Endothelial cell of umbilical vein (primary cell): ENCODE measurements at regions not wholly inside any gene's neighbourhood (a gene's known extent, or its start where the extent isn't known, plus 50 kb on each side); places are given as distances from the start of the nearest gene placed in this dataset.

ENCODE experiments used
- BruUV-seq: library from RNA; stranded (reverse); fragments of 400-500 nt; replicated peaks from 2 replicates; lab custom pipeline; 2021; lab: Mats Ljungman, UMichigan
- CTCF ChIA-PET: fragments of 300-600, 350-600 bp; sonication (Branson Sonifier 250); formaldehyde crosslinking; loops from one replicate; lab custom pipeline; 2021; ENCODE audit warnings: antibody characterized with exemption, inconsistent platforms; lab: Charles Lee
- POLR2A ChIA-PET: fragments of 300-600, 350-600 bp; sonication (Branson Sonifier 250); formaldehyde crosslinking; loops from one replicate; lab custom pipeline; 2021; ENCODE audit warnings: antibody characterized with exemption, inconsistent platforms; lab: Charles Lee
- DNase-seq: peaks from one replicate; pipeline ENCODE4 v3.0.0-alpha.2; 2011; ENCODE audit warnings: low read depth, low spot score
- FAIRE-seq: peaks from 2 replicates; lab custom pipeline; 2011; peaks lifted over from hg19 to GRCh38; lab: Jason Lieb, UNC
- H2AFZ ChIP-seq: 2 replicates; pipeline ENCODE4 v1.6.0; 2012; ENCODE audit warnings: low read depth, low read length, control low read depth, inconsistent platforms
- H3K27ac ChIP-seq: 2 replicates; pipeline ENCODE4 v1.5.1; 2011; ENCODE audit warnings: low read depth, mild to moderate bottlenecking, control low read depth, low read length, moderate library complexity; ENCODE audit not compliant: insufficient read depth
- H3K27me3 ChIP-seq, 2 experiments: 2 replicates each; pipeline versions ENCODE4 v1.6.0 to v1.6.1; 2011; ENCODE audit warnings: low read length in 2 of 2, mixed read lengths in 1 of 2; ENCODE audit not compliant: control insufficient read depth in 2 of 2, insufficient read depth in 2 of 2
- H3K36me3 ChIP-seq, 2 experiments: 2 replicates in 1 of 2; 3 replicates in 1 of 2; pipeline ENCODE4 v1.5.1; 2011; ENCODE audit warnings: low read length in 2 of 2, mild to moderate bottlenecking in 1 of 2, moderate library complexity in 1 of 2; ENCODE audit not compliant: control insufficient read depth in 2 of 2, insufficient read depth in 2 of 2; ENCODE audit errors: extremely low read depth in 1 of 2
- H3K4me1 ChIP-seq: 3 replicates; pipeline ENCODE4 v1.5.1; 2011; ENCODE audit warnings: mild to moderate bottlenecking, low read length; ENCODE audit not compliant: control insufficient read depth, insufficient read depth; ENCODE audit errors: extremely low read depth
- H3K4me2 ChIP-seq: 2 replicates; pipeline ENCODE4 v1.6.1; 2011; ENCODE audit warnings: low read length, control low read depth, mixed read lengths; ENCODE audit not compliant: insufficient read depth
- H3K4me3 ChIP-seq, 3 experiments: fragments of 200-600 bp in 1 of 3; sonication (generic), shearing (Covaris generic) in 1 of 3; replicated peaks in 1 of 3; 2 replicates each; pipeline ENCODE4 v1.5.1; 2011 to 2016; ENCODE audit warnings: control low read depth in 3 of 3, low read length in 3 of 3, mild to moderate bottlenecking in 2 of 3, inconsistent platforms in 1 of 3, low read depth in 1 of 3, moderate library complexity in 1 of 3; ENCODE audit not compliant: insufficient read depth in 1 of 3
- H3K79me2 ChIP-seq: 2 replicates; pipeline ENCODE4 v1.6.0; 2012; ENCODE audit warnings: low read length, inconsistent platforms; ENCODE audit not compliant: control insufficient read depth, insufficient read depth
- H3K9ac ChIP-seq: replicated peaks from 2 replicates; pipeline ENCODE3; 2011; ENCODE audit warnings: low read length, control low read depth; ENCODE audit not compliant: insufficient read depth; ENCODE audit errors: extremely low read depth
- H3K9me1 ChIP-seq: replicated peaks from 3 replicates; pipeline ENCODE4 v1.6.0; 2011; ENCODE audit warnings: mild to moderate bottlenecking, low read length; ENCODE audit not compliant: control insufficient read depth, insufficient read depth; ENCODE audit errors: extremely low read depth
- H3K9me3 ChIP-seq: replicated peaks from 2 replicates; pipeline ENCODE4 v1.5.1; 2012; ENCODE audit warnings: low read length, inconsistent platforms; ENCODE audit not compliant: control insufficient read depth, insufficient read depth
- H4K20me1 ChIP-seq: replicated peaks from 2 replicates; pipeline ENCODE3; 2011; ENCODE audit warnings: mild to moderate bottlenecking, low read length; ENCODE audit not compliant: control insufficient read depth, insufficient read depth; ENCODE audit errors: extremely low read depth
- EZH2 ChIP-seq: IDR thresholded peaks from 2 replicates; pipeline ENCODE4 v1.6.1; 2012; ENCODE audit warnings: borderline replicate concordance, low read depth, mild to moderate bottlenecking, moderate library complexity, low read length, inconsistent platforms; ENCODE audit not compliant: severe bottlenecking
- FOS ChIP-seq: IDR thresholded peaks from 2 replicates; pipeline ENCODE4 v1.6.1; 2011; ENCODE audit warnings: mild to moderate bottlenecking, low read length, moderate library complexity, borderline replicate concordance; ENCODE audit not compliant: insufficient read depth
- GATA2 ChIP-seq: IDR thresholded peaks from 2 replicates; pipeline ENCODE4 v1.7.0; 2011; ENCODE audit warnings: low read depth, mild to moderate bottlenecking, moderate library complexity, mixed read lengths, low read length; ENCODE audit not compliant: insufficient read length, insufficient read depth
- JUN ChIP-seq: IDR thresholded peaks from 2 replicates; pipeline ENCODE4 v1.6.1; 2011; ENCODE audit warnings: borderline replicate concordance, low read depth; ENCODE audit not compliant: insufficient read length, insufficient read depth
- MYC ChIP-seq: IDR thresholded peaks from one replicate; pipeline ENCODE4 v1.6.1; 2011; ENCODE audit warnings: mild to moderate bottlenecking, low read depth, low read length
- POLR2A ChIP-seq: IDR thresholded peaks from 2 replicates; pipeline ENCODE4 v1.6.1; 2012; ENCODE audit warnings: low read depth, mild to moderate bottlenecking, control low read depth, low read length
- POLR2AphosphoS5 ChIP-seq: IDR thresholded peaks from 2 replicates; pipeline ENCODE4 v1.6.1; 2012; ENCODE audit warnings: low read depth, mild to moderate bottlenecking, control low read depth, low read length, moderate library complexity; ENCODE audit not compliant: insufficient read depth
- dilution Hi-C: fragments of 300-500 bp; cut with MboI; formaldehyde crosslinking; loops from one replicate; pipeline ENCODE4 v1.15.0; 2019; ENCODE audit warnings: low sequenced_read_pairs; ENCODE audit not compliant: extremely low pct_ligation_motif_present
- intact Hi-C: fragments of 100-400 bp; cut with micrococcal nuclease; formaldehyde crosslinking; loops from one replicate; pipeline ENCODE4 v1.10.0; 2022
- TF ChIP-seq, protein P1 (sequence below): IDR thresholded peaks from 2 replicates; pipeline ENCODE4 v1.6.1; 2011; ENCODE audit not compliant: insufficient read depth, insufficient read length
- TF ChIP-seq, protein P2 (sequence below), 2 donors: IDR thresholded peaks; 1 replicate in 1 of 2; 2 replicates in 1 of 2; pipeline ENCODE4 v1.5.1; 2011; ENCODE audit warnings: low read length in 2 of 2, mild to moderate bottlenecking in 2 of 2, moderate library complexity in 2 of 2, control low read depth in 1 of 2, inconsistent platforms in 1 of 2, low read depth in 1 of 2; ENCODE audit not compliant: insufficient read depth in 1 of 2; ENCODE audit errors: extremely low read depth in 1 of 2

DNA sequence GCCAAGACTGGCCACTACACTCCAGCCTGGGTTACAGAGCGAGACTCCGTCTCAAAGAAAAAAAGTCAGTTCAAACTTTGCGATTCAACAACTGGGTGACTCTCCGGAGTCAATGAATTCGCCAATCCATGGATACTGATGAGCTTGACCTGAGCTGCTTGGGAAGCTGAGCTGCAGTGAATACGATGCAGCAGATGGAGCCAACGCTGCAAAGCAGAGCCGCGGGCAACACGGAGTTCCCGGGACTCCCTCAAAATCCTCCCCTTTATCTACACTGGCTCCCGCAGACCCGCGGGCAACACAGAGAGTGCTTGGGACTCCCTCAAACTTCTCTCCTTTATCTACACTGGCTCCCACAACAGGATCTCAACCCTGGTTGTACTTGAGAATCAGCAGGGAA, 62.6 kb upstream of the SALL4 start:
- H3K4me1 ChIP-seq: no peaks in the 10 kb centered on the region
- H4K20me1 ChIP-seq: no peaks in the 10 kb centered on the region
- no peak overlapping the region for H2AFZ ChIP-seq
- TF ChIP-seq POLR2AphosphoS5: no peak
- no peak for TF ChIP-seq FOS
- TF ChIP-seq, protein P1, sequence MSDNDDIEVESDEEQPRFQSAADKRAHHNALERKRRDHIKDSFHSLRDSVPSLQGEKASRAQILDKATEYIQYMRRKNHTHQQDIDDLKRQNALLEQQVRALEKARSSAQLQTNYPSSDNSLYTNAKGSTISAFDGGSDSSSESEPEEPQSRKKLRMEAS: no peak
- TF ChIP-seq, protein P2, sequence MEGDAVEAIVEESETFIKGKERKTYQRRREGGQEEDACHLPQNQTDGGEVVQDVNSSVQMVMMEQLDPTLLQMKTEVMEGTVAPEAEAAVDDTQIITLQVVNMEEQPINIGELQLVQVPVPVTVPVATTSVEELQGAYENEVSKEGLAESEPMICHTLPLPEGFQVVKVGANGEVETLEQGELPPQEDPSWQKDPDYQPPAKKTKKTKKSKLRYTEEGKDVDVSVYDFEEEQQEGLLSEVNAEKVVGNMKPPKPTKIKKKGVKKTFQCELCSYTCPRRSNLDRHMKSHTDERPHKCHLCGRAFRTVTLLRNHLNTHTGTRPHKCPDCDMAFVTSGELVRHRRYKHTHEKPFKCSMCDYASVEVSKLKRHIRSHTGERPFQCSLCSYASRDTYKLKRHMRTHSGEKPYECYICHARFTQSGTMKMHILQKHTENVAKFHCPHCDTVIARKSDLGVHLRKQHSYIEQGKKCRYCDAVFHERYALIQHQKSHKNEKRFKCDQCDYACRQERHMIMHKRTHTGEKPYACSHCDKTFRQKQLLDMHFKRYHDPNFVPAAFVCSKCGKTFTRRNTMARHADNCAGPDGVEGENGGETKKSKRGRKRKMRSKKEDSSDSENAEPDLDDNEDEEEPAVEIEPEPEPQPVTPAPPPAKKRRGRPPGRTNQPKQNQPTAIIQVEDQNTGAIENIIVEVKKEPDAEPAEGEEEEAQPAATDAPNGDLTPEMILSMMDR (IDR thresholded peaks at IDR 0.05; ENCODE audit: extremely low read depth in 1 of 2, insufficient read depth in 1 of 2, low read depth in 1 of 2, low read length in 2 of 2): no peak
- no peak for TF ChIP-seq MYC
- no peak for TF ChIP-seq EZH2
- no peak for TF ChIP-seq GATA2
- no peak for TF ChIP-seq POLR2A
- no peak for TF ChIP-seq JUN
- DNase-seq: no peak
- ChIA-PET POLR2A (no interaction called here), CTCF (no interaction called here)
- dilution Hi-C loops: no loop called here
- H3K79me2 ChIP-seq: no peaks in the 10 kb centered on the region
- H3K27ac ChIP-seq: no peak overlapping the region
- H3K4me3 ChIP-seq: no peak overlapping the region
- intact Hi-C loops: no loop called here
- H3K9me1 ChIP-seq: no peaks in the 10 kb centered on the region
- H3K9ac ChIP-seq: no peak overlapping the region
- no peaks in the 10 kb centered on the region for H3K27me3 ChIP-seq
- no peak overlapping the region for H3K4me2 ChIP-seq
- no peak for FAIRE-seq
- no peaks in the 10 kb centered on the region for H3K9me3 ChIP-seq
- H3K36me3 ChIP-seq: no peaks in the 10 kb centered on the region
- BruUV-seq: no TSS peak
